ENCODE measurements at regions not wholly inside any gene's neighbourhood (a gene's known extent, or its start where the extent isn't known, plus 50 kb on each side); places are given as distances from the start of the nearest gene placed in this dataset.

- ChIA-PET POLR2A (ENCODE audit: low non-redundant PET) (no interaction called here), CTCF (no interaction called here)
- no peak overlapping the region for H3K27ac ChIP-seq
- no peak for TF ChIP-seq CTCF (conservative IDR thresholded peaks at IDR 0.05; ENCODE audit: low read depth)
- no peak for DNase-seq (ENCODE audit: low spot score)
Observed at GRCh38 chr5:3116366-3116765, 364.9 kb upstream of the IRX2 start.

GRCh38 chr5:3114467-3114866, 363.0 kb upstream of the IRX2 start:
- no peak for DNase-seq (ENCODE audit: low spot score)
- POLR2A ChIA-PET (ENCODE audit: low non-redundant PET) = no interaction called here
- no peak for TF ChIP-seq CTCF (conservative IDR thresholded peaks at IDR 0.05; ENCODE audit: low read depth)
- CTCF ChIA-PET = interaction anchor here (0.5 to 0.6 kb wide), 2 partner anchors 10 to 11 kb away, joined by 6 read pairs; no protein-coding TSS in a partner anchor
- no peak overlapping the region for H3K27ac ChIP-seq

- ChIA-PET POLR2A (ENCODE audit: low non-redundant PET) (no interaction called here), CTCF (no interaction called here)
- DNase-seq (ENCODE audit: low spot score) = no peak
- TF ChIP-seq CTCF (conservative IDR thresholded peaks at IDR 0.05; ENCODE audit: low read depth) = no peak
- H3K27ac ChIP-seq = no peak overlapping the region
Observed at GRCh38 chr5:3110371-3110770, 358.9 kb upstream of the IRX2 start.

- no peak for DNase-seq (ENCODE audit: low spot score)
- TF ChIP-seq CTCF (conservative IDR thresholded peaks at IDR 0.05; ENCODE audit: low read depth) = no peak
- ChIA-PET CTCF (no interaction called here), POLR2A (ENCODE audit: low non-redundant PET) (no interaction called here)
- H3K27ac ChIP-seq = no peak overlapping the region
Observed at GRCh38 chr5:3107156-3107611, 355.7 kb upstream of the IRX2 start.

- no peak for TF ChIP-seq CTCF (conservative IDR thresholded peaks at IDR 0.05; ENCODE audit: low read depth)
- ChIA-PET CTCF (no interaction called here), POLR2A (ENCODE audit: low non-redundant PET) (no interaction called here)
- no peak overlapping the region for H3K27ac ChIP-seq
- DNase-seq (ENCODE audit: low spot score) = no peak
Observed at GRCh38 chr5:3105581-3105980, 354.1 kb upstream of the IRX2 start.

GRCh38 chr5:3105172-3105571, 353.7 kb upstream of the IRX2 start:
- ChIA-PET CTCF (no interaction called here), POLR2A (ENCODE audit: low non-redundant PET) (no interaction called here)
- no peak for TF ChIP-seq CTCF (conservative IDR thresholded peaks at IDR 0.05; ENCODE audit: low read depth)
- H3K27ac ChIP-seq = no peak overlapping the region
- no peak for DNase-seq (ENCODE audit: low spot score)
